ENCODE measurements at regions not wholly inside any gene's neighbourhood (a gene's known extent, or its start where the extent isn't known, plus 50 kb on each side); places are given as distances from the start of the nearest gene placed in this dataset.

- no peak for DNase-seq (ENCODE audit: low read depth)
Observed at GRCh38 chr1:11338284-11338924, 65.4 kb downstream of the UBIAD1 start.

- no peak for DNase-seq (ENCODE audit: low read depth)
Observed at GRCh38 chr1:11339346-11340232, 66.6 kb downstream of the UBIAD1 start.

- DNase-seq (ENCODE audit: low read depth): no peak
Observed at GRCh38 chr1:11340233-11340632, 67.2 kb downstream of the UBIAD1 start.

- DNase-seq (ENCODE audit: low read depth): no peak
Observed at GRCh38 chr1:11341901-11342552, 69.0 kb downstream of the UBIAD1 start.

GRCh38 chr1:11342621-11343032, 69.6 kb downstream of the UBIAD1 start:
- DNase-seq (ENCODE audit: low read depth): no peak

GRCh38 chr1:11345971-11346715, 73.1 kb downstream of the UBIAD1 start:
- no peak for DNase-seq (ENCODE audit: low read depth)

GRCh38 chr1:11350265-11350664, 77.3 kb downstream of the UBIAD1 start:
- DNase-seq (ENCODE audit: low read depth): no peak

GRCh38 chr1:11352058-11352715, 79.2 kb downstream of the UBIAD1 start:
- DNase-seq (ENCODE audit: low read depth): no peak

- no peak for DNase-seq (ENCODE audit: low read depth)
Observed at GRCh38 chr1:11352816-11353799, 80.1 kb downstream of the UBIAD1 start.

- no peak for DNase-seq (ENCODE audit: low read depth)
Observed at GRCh38 chr1:11354893-11355553, 82.0 kb downstream of the UBIAD1 start.

- no peak for DNase-seq (ENCODE audit: low read depth)
Observed at GRCh38 chr1:11355559-11356475, 82.8 kb downstream of the UBIAD1 start.

GRCh38 chr1:11357276-11357675, 84.3 kb downstream of the UBIAD1 start:
- no peak for DNase-seq (ENCODE audit: low read depth)

GRCh38 chr1:11358984-11359383, 86.0 kb downstream of the UBIAD1 start:
- DNase-seq (ENCODE audit: low read depth): no peak

GRCh38 chr1:11362547-11363021, 89.6 kb downstream of the UBIAD1 start:
- no peak for DNase-seq (ENCODE audit: low read depth)

- no peak for DNase-seq (ENCODE audit: low read depth)
Observed at GRCh38 chr1:11364170-11364569, 91.2 kb downstream of the UBIAD1 start.

- no peak for DNase-seq (ENCODE audit: low read depth)
Observed at GRCh38 chr1:11365744-11366387, 92.9 kb downstream of the UBIAD1 start.

GRCh38 chr1:11373029-11373894, 100.3 kb downstream of the UBIAD1 start:
- no peak for DNase-seq (ENCODE audit: low read depth)

All from activated T-cell treated with anti-CD3 and anti-CD28 coated beads for 24 hours (primary cell).